ENCODE measurements at regions not wholly inside any gene's neighbourhood (a gene's known extent, or its start where the extent isn't known, plus 50 kb on each side); places are given as distances from the start of the nearest gene placed in this dataset.

GRCh38 chrX:142002471-142002870 is 98.8 kb downstream of the MAGEC1 start:
- no peak overlapping the region for H3K4me3 ChIP-seq (ENCODE audit: low read depth, low read length)
- ChIA-PET CTCF (no interaction called here), POLR2A (no interaction called here)
- H3K27me3 ChIP-seq (ENCODE audit: control insufficient read depth, insufficient read depth, low read length): no peaks in the 10 kb centered on the region
- no peaks in the 10 kb centered on the region for H3K9me3 ChIP-seq (ENCODE audit: control insufficient read depth, insufficient read depth, low read length)
- no peak for DNase-seq (ENCODE audit: low read depth, low spot score)
- TF ChIP-seq, protein P1, sequence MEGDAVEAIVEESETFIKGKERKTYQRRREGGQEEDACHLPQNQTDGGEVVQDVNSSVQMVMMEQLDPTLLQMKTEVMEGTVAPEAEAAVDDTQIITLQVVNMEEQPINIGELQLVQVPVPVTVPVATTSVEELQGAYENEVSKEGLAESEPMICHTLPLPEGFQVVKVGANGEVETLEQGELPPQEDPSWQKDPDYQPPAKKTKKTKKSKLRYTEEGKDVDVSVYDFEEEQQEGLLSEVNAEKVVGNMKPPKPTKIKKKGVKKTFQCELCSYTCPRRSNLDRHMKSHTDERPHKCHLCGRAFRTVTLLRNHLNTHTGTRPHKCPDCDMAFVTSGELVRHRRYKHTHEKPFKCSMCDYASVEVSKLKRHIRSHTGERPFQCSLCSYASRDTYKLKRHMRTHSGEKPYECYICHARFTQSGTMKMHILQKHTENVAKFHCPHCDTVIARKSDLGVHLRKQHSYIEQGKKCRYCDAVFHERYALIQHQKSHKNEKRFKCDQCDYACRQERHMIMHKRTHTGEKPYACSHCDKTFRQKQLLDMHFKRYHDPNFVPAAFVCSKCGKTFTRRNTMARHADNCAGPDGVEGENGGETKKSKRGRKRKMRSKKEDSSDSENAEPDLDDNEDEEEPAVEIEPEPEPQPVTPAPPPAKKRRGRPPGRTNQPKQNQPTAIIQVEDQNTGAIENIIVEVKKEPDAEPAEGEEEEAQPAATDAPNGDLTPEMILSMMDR (IDR thresholded peaks at IDR 0.05; ENCODE audit: low read depth, low read length): no peak
- no peak overlapping the region for H3K27ac ChIP-seq (ENCODE audit: low read depth, low read length)

- CTCF ChIA-PET: no interaction called here
- Histone ChIP-seq H3K4me3 (ENCODE audit: low read depth, low read length) (no peak overlapping the region), H3K27ac (ENCODE audit: low read depth, low read length) (no peak overlapping the region), H3K27me3 (ENCODE audit: control insufficient read depth, insufficient read depth, low read length) (no peaks in the 10 kb centered on the region), H3K9me3 (ENCODE audit: control insufficient read depth, insufficient read depth, low read length) (no peaks in the 10 kb centered on the region)
- TF ChIP-seq, protein P1 (IDR thresholded peaks at IDR 0.05; ENCODE audit: low read depth, low read length): no peak
- no peak for DNase-seq (ENCODE audit: low read depth, low spot score)
- POLR2A ChIA-PET: no interaction called here
Measured at GRCh38 chrX:142001934-142002333, 98.2 kb downstream of the MAGEC1 start.

DNA sequence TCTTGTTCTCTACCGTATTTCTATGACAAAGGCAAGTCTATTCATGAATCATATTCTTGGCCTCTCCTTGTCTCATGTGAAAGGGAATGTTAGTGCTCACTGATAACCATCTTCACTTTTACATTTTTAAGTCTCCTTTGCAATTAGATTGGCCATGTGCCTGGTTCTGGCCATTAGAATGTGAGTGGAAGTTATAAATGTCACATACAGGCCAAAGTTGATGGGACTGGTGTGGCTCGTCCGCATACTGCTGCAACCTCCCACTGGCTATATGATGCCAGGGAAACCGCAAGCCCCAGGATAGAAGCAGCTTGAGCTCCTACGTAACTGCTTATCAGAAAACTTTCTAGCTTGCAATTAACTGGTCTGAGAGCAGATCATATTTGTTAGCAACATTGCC is 86.1 kb downstream of the MAGEC1 start:
- Histone ChIP-seq H3K27me3 (ENCODE audit: control insufficient read depth, insufficient read depth, low read length) (no peaks in the 10 kb centered on the region), H3K27ac (ENCODE audit: low read depth, low read length) (no peak overlapping the region), H3K9me3 (ENCODE audit: control insufficient read depth, insufficient read depth, low read length) (no peaks in the 10 kb centered on the region), H3K4me3 (ENCODE audit: low read depth, low read length) (no peak overlapping the region)
- TF ChIP-seq, protein P1 (IDR thresholded peaks at IDR 0.05; ENCODE audit: low read depth, low read length): no peak
- ChIA-PET CTCF (no interaction called here), POLR2A (no interaction called here)
- no peak for DNase-seq (ENCODE audit: low read depth, low spot score)

DNA sequence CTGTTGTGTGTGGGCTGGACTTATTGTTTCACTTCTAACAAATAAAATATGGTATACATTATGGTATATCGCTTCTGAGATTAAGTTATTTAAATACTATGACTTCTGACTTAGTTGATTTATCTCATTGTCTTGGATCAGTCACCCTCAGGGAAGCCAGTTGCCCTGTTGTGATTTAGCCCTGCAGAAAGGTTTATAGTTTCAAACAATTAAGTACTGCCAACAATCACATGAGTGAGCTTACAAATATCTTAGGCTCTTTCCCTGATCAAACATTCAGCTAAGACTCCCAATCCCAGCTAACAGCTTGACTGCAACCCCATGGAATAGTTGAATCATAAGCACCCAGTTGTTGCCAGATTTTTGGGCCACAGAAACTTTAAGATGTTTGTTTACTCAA is 85.4 kb downstream of the MAGEC1 start:
- Histone ChIP-seq H3K27me3 (ENCODE audit: control insufficient read depth, insufficient read depth, low read length) (no peaks in the 10 kb centered on the region), H3K4me3 (ENCODE audit: low read depth, low read length) (no peak overlapping the region), H3K27ac (ENCODE audit: low read depth, low read length) (no peak overlapping the region), H3K9me3 (ENCODE audit: control insufficient read depth, insufficient read depth, low read length) (no peaks in the 10 kb centered on the region)
- ChIA-PET POLR2A (no interaction called here), CTCF (no interaction called here)
- DNase-seq (ENCODE audit: low read depth, low spot score): no peak
- TF ChIP-seq, protein P1 (IDR thresholded peaks at IDR 0.05; ENCODE audit: low read depth, low read length): no peak

- Histone ChIP-seq H3K4me3 (ENCODE audit: low read depth, low read length) (no peak overlapping the region), H3K9me3 (ENCODE audit: control insufficient read depth, insufficient read depth, low read length) (no peaks in the 10 kb centered on the region), H3K27ac (ENCODE audit: low read depth, low read length) (no peak overlapping the region), H3K27me3 (ENCODE audit: control insufficient read depth, insufficient read depth, low read length) (no peaks in the 10 kb centered on the region)
- ChIA-PET POLR2A (no interaction called here), CTCF (no interaction called here)
- TF ChIP-seq, protein P1 (IDR thresholded peaks at IDR 0.05; ENCODE audit: low read depth, low read length): no peak
- no peak for DNase-seq (ENCODE audit: low read depth, low spot score)
Measured at GRCh38 chrX:141982296-141982695, 78.6 kb downstream of the MAGEC1 start.
